ENCODE measurements at regions not wholly inside any gene's neighbourhood (a gene's known extent, or its start where the extent isn't known, plus 50 kb on each side); places are given as distances from the start of the nearest gene placed in this dataset.

DNA sequence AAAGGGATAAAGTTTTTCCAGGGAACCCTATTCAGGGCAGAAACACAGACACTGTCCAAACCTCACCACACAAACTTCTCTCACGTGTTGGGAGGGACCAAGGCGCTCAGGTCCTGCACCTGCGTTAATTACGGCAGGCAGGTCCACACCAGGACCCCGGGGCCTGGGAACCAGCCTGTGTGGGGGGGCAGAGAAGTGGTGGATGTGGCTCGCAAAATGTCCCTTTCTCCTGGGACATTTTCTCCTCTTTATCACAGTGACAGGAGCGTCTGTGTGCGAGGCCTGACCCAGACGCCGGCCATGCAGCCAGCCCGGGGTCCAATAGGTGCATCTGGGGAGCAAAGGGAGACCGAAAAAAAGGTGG lies 73.4 kb upstream of the ZNF722 start (continued):
- TF ChIP-seq, protein P1, sequence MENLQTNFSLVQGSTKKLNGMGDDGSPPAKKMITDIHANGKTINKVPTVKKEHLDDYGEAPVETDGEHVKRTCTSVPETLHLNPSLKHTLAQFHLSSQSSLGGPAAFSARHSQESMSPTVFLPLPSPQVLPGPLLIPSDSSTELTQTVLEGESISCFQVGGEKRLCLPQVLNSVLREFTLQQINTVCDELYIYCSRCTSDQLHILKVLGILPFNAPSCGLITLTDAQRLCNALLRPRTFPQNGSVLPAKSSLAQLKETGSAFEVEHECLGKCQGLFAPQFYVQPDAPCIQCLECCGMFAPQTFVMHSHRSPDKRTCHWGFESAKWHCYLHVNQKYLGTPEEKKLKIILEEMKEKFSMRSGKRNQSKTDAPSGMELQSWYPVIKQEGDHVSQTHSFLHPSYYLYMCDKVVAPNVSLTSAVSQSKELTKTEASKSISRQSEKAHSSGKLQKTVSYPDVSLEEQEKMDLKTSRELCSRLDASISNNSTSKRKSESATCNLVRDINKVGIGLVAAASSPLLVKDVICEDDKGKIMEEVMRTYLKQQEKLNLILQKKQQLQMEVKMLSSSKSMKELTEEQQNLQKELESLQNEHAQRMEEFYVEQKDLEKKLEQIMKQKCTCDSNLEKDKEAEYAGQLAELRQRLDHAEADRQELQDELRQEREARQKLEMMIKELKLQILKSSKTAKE (IDR thresholded peaks at IDR 0.05; ENCODE audit: low read depth, poor library complexity, severe bottlenecking): no peak

DNA sequence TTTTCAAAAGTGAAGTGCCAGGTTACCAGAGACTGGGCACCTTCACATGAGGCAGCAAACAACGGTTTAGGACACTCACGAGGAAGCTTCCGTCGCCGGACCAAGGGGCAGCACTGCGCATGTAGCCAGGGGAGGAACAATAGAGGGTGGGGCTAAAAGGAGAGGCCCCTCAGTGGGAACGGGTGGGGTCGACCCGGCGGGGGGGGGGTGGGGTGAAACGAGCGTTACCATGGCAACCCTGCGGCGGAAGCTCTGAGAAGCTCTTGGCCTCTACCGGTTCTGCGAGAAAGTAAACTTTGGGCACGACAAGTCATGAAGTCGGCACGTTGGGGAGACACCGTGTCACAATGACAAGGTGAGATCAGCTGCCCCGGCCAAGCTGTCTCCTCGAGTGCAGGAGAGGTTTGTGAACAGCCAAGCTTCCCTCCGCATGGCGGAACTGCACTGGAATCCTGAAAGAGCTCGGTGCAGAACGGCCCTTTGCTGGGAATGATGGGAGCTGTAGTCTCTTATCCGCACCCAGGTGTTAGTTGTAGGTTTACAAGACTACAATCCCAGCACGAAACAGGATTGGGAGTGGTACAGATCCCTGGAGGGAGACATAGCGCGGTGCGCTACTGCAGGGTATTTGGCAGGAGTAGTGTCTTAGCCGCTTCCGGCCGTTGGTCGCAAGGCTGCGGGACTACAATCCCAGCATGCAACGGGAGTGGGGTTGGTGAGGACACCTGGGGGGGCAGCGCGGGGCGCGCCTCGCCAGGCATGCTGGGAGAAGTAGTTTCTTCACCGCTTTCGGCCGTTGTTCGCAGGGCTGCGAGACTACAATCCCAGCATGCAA lies 72.8 kb upstream of the ZNF722 start:
- ChIA-PET SMC1A (ENCODE audit: uncharacterized antibody, unreplicated experiment) (no interaction called here), POLR2A (no interaction called here), RAD21 (ENCODE audit: unreplicated experiment) (no interaction called here), CTCF (no interaction called here)
- Histone ChIP-seq H3K79me2 (ENCODE audit: control insufficient read depth, insufficient read depth, low read length) (no peaks in the 10 kb centered on the region), H3K27me3 (replicated peaks in 1 of 2; ENCODE audit: control insufficient read depth in 2 of 2, insufficient read depth in 2 of 2, low read length in 1 of 2) (no peaks in the 10 kb centered on the region), H3K9ac (ENCODE audit: control insufficient read depth, insufficient read depth, low read length) (no peak overlapping the region), H3K36me3 (ENCODE audit: control insufficient read depth in 2 of 2, insufficient read depth in 2 of 2, low read length in 1 of 2) (no peaks in the 10 kb centered on the region), H3K4me1 (ENCODE audit: control insufficient read depth, insufficient read depth, low read length) (no peaks in the 10 kb centered on the region), H4K20me1 (ENCODE audit: control insufficient read depth, insufficient read depth) (no peaks in the 10 kb centered on the region), H3K9me3 (replicated peaks; ENCODE audit: control insufficient read depth, insufficient read depth, low read length) (no peaks in the 10 kb centered on the region; the same call in 2 of the 3 replicates), H3K27ac (ENCODE audit: control insufficient read depth, insufficient read depth) (no peak overlapping the region), H3K4me3 (no peak overlapping the region), H3K4me2 (ENCODE audit: control insufficient read depth, insufficient read depth) (no peak overlapping the region), H2AFZ (ENCODE audit: control insufficient read depth, low read depth, low read length) (no peak overlapping the region; the same call in 1 of the 2 replicates)
- no TSS peak for BruUV-seq (replicated peaks)
- intact Hi-C loops (cut with micrococcal nuclease; ENCODE audit: unreplicated experiment) (no loop called here), in situ Hi-C loops (cut with MboI) (no loop called here)
- WGBS (ENCODE audit: insufficient coverage, insufficient replicate concordance, low lambda C conversion rate, missing lambda C conversion rate): 16% methylated on average over 45 of the region's 47 CpGs
- ATAC-seq (no peak), DNase-seq (ENCODE audit: low read depth, low spot score) (no peak), FAIRE-seq (no peak)
- no peak for TF ChIP-seq KLF5 (IDR thresholded peaks at IDR 0.05; ENCODE audit: partially characterized antibody)
- TF ChIP-seq SIX5 (IDR thresholded peaks at IDR 0.05; ENCODE audit: low read depth, low read length, severe bottlenecking): peak; percentile 65
- 0 out of 2 replicates have a peak, but pooled peaks have one; percentile 14 for TF ChIP-seq CREB1 (IDR thresholded peaks at IDR 0.05; ENCODE audit: low read depth)

Data from GM12878 (cell line).